Esophagus squamous epithelium (tissue), 5 donors: ENCODE measurements at regions not wholly inside any gene's neighbourhood (a gene's known extent, or its start where the extent isn't known, plus 50 kb on each side); places are given as distances from the start of the nearest gene placed in this dataset.
"Not testable (repeated sequence)": the region's sequence is repeated elsewhere in the genome, so short reads cannot be mapped to it uniquely, and the experiment has no call there.

Source experiments
- DNase-seq: peaks from one replicate; lab custom pipeline; 2025; lab: John Stamatoyannopoulos, UW
- H3K27ac ChIP-seq, 4 donors: fragments of 200-600 bp; sonication (generic); one replicate each; pipeline ENCODE4 v1.5.1; 2016 to 2019; ENCODE audit warnings: mild to moderate bottlenecking in 1 of 4
- H3K27me3 ChIP-seq, 4 donors: fragments of 200-600 bp; sonication (generic); 1 replicate in 3 of 4; 2 replicates in 1 of 4; pipeline versions ENCODE4 v1.5.1 to v1.6.0; 2017 to 2021; ENCODE audit warnings: antibody characterized with exemption in 1 of 4
- H3K36me3 ChIP-seq, 3 donors: fragments of 200-600 bp; sonication (generic); one replicate each; pipeline ENCODE4 v1.5.1; 2016 to 2019
- H3K4me1 ChIP-seq, 3 donors: fragments of 200-600 bp; sonication (generic); one replicate each; pipeline ENCODE4 v1.5.1; 2017 to 2019
- H3K4me3 ChIP-seq, 4 donors: fragments of 200-600 bp; sonication (generic); 1 replicate in 3 of 4; 2 replicates in 1 of 4; pipeline ENCODE4 v1.5.1; 2016 to 2019; ENCODE audit warnings: mild to moderate bottlenecking in 2 of 4, moderate library complexity in 1 of 4
- H3K9me3 ChIP-seq, 3 donors: fragments of 200-600 bp; sonication (generic); one replicate each; pipeline ENCODE4 v1.5.1; 2016 to 2019
- CTCF ChIP-seq, 6 experiments: fragments of 450-650 bp in 4 of 6; fragments of 200-600 bp in 2 of 6; sonication (generic) in 2 of 6; IDR thresholded peaks; one replicate each; pipeline ENCODE4 v1.5.1; 2016 to 2019; ENCODE audit warnings: antibody characterized with exemption in 6 of 6, mild to moderate bottlenecking in 4 of 6, moderate library complexity in 4 of 6
- POLR2A ChIP-seq, 4 donors: fragments of 450-650 bp; IDR thresholded peaks; one replicate each; pipeline ENCODE4 v1.6.1; 2017; ENCODE audit warnings: antibody characterized with exemption in 4 of 4, mild to moderate bottlenecking in 4 of 4, moderate library complexity in 3 of 4
- WGBS, 2 donors: methylation state at CpG; one replicate each; pipeline ENCODE4 v1.1.5; 2018; 5-methylcytosine and 5-hydroxymethylcytosine counted together
- intact Hi-C: fragments of 100-400 bp; cut with DNase I; formaldehyde crosslinking; loops from one replicate; pipeline ENCODE4 v1.15.0; 2022
- donor health status: DM: yes; HTN: yes; CAD: no.

- H3K27me3 ChIP-seq = peaks cover 0 to 5% (median 0%) of the 10 kb centered on the region in 4 donors
- no peaks in the 10 kb centered on the region for H3K9me3 ChIP-seq
- peaks cover 4 to 30% (median 9%) of the 10 kb centered on the region in 3 donors for H3K4me1 ChIP-seq
- WGBS, 2 donors = 66 to 79% methylated on average over 3 of the region's 3 CpGs
- DNase-seq = no peak
- no peaks in the 10 kb centered on the region for H3K36me3 ChIP-seq
- TF ChIP-seq CTCF (IDR thresholded peaks at IDR 0.05) (no peak), POLR2A (IDR thresholded peaks at IDR 0.05) (no peak)
- intact Hi-C loops = no loop called here
- H3K27ac ChIP-seq = no peak overlapping the region
- H3K4me3 ChIP-seq = no peak overlapping the region
Observed at GRCh38 chr4:25991340-25991739, 77.3 kb downstream of the SMIM20 start.

- Histone ChIP-seq H3K4me1 (peaks cover 0 to 21% (median 9%) of the 10 kb centered on the region in 3 donors), H3K27me3 (no peaks in the 10 kb centered on the region), H3K9me3 (no peaks in the 10 kb centered on the region), H3K27ac (peak overlapping the region in 1 of 4 donors; percentile 12), H3K4me3 (no peak overlapping the region), H3K36me3 (no peaks in the 10 kb centered on the region)
- TF ChIP-seq POLR2A (IDR thresholded peaks at IDR 0.05) = no peak
- peak in 1 of 6 experiments; percentile 14 for TF ChIP-seq CTCF (IDR thresholded peaks at IDR 0.05)
- intact Hi-C loops = no loop called here
- no peak for DNase-seq
- WGBS, 2 donors = 64 to 70% methylated on average over 11 of the region's 16 CpGs
Observed at GRCh38 chr4:25993395-25994185, 79.6 kb downstream of the SMIM20 start.

GRCh38 chr4:25994577-25994976, 80.6 kb downstream of the SMIM20 start:
- DNase-seq, intact Hi-C loops, H3K27me3 ChIP-seq, H3K4me3 ChIP-seq, H3K9me3 ChIP-seq, H3K36me3 ChIP-seq: not testable (repeated sequence)
- Histone ChIP-seq H3K27ac (peak overlapping the region in 1 of 4 donors; percentile 9), H3K4me1 (peaks cover 0 to 21% (median 9%) of the 10 kb centered on the region in 3 donors)
- WGBS, 2 donors = 52 to 61% methylated on average over 4 of the region's 4 CpGs

- 74 to 85% methylated on average over 1 to 2 of the region's 2 CpGs for WGBS, 2 donors
- Histone ChIP-seq H3K9me3 (no peaks in the 10 kb centered on the region), H3K27ac (no peak overlapping the region), H3K4me3 (no peak overlapping the region), H3K4me1 (no peaks in the 10 kb centered on the region), H3K36me3 (no peaks in the 10 kb centered on the region), H3K27me3 (peaks cover 0 to 1% (median 0%) of the 10 kb centered on the region in 4 donors)
- intact Hi-C loops = no loop called here
- DNase-seq = no peak
- no peak for TF ChIP-seq POLR2A (IDR thresholded peaks at IDR 0.05)
- TF ChIP-seq CTCF (IDR thresholded peaks at IDR 0.05) = no peak
Observed at GRCh38 chr4:26000274-26000950, 86.4 kb downstream of the SMIM20 start.

GRCh38 chr4:26001413-26001812, 87.4 kb downstream of the SMIM20 start:
- H3K9me3 ChIP-seq = no peaks in the 10 kb centered on the region
- peaks cover 0 to 2% (median 0%) of the 10 kb centered on the region in 4 donors for H3K27me3 ChIP-seq
- H3K27ac ChIP-seq = no peak overlapping the region
- WGBS, 2 donors = 78 to 84% methylated on average over 3 of the region's 3 CpGs
- no peak for DNase-seq
- TF ChIP-seq CTCF (IDR thresholded peaks at IDR 0.05) (no peak), POLR2A (IDR thresholded peaks at IDR 0.05) (no peak)
- intact Hi-C loops = no loop called here
- H3K36me3 ChIP-seq = no peaks in the 10 kb centered on the region
- H3K4me3 ChIP-seq = no peak overlapping the region
- H3K4me1 ChIP-seq = no peaks in the 10 kb centered on the region
